KBM-7 (cell line): ENCODE measurements at regions not wholly inside any gene's neighbourhood (a gene's known extent, or its start where the extent isn't known, plus 50 kb on each side); places are given as distances from the start of the nearest gene placed in this dataset.
A peak's percentile ranks its signal among the peaks of the same experiment; 100 is the strongest.

ENCODE experiments used
- DNase-seq: peaks from one replicate; pipeline ENCODE4 v3.0.0-alpha.2; 2015
- in situ Hi-C: fragments of 300-500 bp; cut with MboI; formaldehyde crosslinking; loops from 2 replicates; pipeline ENCODE4 v1.14.3; 2020; ENCODE audit warnings: low sequenced_read_pairs, low pct_unique_long_range_greater_than_20kb, mixed read lengths

DNA sequence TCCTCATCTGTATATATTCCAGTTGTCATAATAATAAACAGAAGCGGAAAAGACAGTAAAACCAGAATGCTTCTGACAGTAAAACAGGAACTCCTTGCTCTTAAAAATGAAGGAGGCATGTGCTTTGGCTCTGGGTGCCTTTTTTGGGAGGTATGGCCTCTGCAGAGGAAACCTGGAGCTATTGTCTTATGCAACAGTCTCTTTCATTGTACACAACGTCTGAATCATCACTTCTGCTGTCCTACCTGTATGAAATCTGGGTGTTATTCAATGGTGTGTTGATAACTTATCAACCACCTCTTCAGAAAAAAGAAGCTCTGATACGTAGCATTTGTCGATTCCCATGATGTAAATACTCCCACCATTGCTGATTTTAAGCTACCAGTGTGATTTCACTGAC, 64.8 kb downstream of the CDCA7 start:
- in situ Hi-C loops = no loop called here
- DNase-seq = no peak

DNA sequence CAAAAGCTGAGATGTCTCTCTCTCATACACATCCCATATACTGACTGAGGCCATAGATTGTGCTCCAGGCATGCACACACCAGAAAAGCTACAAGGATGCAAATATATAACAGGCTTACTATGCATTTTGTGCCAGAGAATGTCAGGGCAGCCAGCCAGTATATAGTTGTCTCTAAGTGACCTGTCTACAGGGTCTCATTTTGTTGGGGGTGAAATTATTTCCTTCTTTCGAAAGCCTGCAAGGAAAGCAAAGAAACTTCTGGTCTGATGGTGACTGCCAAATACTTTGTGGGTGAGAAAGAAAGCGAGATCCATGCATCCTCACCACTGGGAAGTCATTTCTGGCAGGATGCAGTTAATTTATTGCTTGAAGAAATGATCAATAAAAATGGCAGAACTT, 70.2 kb downstream of the CDCA7 start:
- in situ Hi-C loops = no loop called here

DNA sequence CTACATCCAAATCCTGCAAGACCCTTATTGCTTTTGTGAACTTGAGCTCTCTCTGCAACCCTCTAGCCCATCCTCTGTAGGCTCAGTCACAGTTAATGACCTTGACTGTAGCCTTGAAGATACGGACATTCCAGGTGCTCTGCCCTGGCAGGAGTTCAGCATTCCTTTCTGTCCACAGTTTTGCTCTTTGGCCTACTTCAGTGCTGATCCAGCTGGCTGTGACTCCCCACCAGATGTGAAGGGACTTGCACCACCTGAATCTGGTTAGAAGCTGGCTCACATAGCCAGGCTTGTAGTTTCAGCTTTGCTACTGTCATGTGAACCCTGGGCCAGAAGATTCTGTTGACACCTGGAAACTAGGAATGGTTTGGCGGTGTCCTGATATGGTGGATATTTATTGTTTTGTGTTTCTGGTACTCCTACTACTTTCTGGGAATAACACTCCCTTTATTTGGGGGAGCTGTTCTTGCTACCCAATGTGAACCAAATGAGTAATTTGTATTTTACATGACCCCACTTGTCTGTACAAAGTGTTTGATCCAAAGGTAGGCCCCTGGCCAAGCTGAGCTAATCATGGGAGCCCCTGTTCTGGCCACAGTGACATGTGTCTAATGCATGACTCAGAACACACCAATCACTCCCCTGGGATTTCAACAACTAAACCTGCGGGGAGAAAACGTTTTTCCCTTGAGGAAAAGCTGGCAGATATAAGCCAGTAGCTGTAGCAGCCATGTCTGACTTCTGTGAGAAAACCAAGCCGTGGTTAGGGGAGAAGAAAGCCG, 73.4 kb downstream of the CDCA7 start:
- in situ Hi-C loops = no loop called here
- no peak for DNase-seq

More for the DNA sequence above, 70.2 kb downstream of the CDCA7 start:
- no peak for DNase-seq

DNA sequence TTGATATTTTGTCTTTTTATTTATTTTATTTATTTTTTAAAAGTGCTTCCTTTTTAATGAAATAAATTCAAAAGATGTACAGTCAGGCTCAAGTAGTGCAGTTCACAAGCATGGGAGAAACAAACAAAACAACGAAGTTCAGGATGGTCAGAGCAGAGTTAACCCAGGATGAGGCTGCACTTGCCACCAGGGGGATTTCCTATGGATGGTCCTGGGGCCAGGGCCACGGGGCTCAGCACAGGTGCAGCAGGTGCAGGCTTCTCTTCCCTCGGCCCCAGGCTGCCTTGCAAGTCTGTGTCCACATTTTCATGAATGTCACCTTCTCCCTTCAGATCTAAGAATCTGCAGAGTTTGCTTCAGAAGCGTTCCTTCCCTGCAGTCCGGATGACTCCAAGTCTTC, 76.5 kb downstream of the CDCA7 start:
- in situ Hi-C loops = no loop called here
- no peak for DNase-seq

DNA sequence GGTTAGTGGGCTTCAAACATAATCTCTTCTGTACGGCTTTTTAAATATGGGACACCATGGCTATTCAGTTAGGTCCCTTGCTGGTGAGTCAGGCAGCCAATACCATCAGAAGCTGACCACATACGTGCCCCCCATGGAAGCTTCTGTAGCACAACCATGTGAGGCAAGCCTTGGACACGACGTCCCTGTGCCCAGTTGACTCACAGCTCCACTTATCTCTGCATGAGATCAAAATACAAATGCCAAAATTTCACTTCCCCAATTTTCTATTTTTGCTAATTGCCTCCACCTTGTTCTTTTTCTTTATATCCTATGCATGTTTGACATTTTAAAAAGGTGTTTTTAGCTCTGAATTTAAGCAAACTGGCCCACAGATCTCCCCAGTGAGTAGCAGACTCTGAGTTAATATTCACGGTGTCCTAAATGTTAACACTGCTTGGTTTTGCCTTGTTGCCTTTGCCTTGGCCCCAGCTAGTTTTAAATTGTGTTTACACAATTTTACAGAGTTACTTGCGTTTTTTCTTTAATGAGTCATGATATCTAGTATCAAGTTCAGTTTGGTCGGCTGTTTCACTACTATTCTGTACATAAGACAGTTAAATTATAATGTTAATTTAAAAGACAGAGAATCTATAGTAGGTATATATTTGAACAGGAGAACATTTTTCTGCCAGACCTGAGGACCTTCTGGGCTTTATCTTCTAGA, 77.5 kb downstream of the CDCA7 start:
- DNase-seq = peak; percentile 46
- in situ Hi-C loops = no loop called here

DNA sequence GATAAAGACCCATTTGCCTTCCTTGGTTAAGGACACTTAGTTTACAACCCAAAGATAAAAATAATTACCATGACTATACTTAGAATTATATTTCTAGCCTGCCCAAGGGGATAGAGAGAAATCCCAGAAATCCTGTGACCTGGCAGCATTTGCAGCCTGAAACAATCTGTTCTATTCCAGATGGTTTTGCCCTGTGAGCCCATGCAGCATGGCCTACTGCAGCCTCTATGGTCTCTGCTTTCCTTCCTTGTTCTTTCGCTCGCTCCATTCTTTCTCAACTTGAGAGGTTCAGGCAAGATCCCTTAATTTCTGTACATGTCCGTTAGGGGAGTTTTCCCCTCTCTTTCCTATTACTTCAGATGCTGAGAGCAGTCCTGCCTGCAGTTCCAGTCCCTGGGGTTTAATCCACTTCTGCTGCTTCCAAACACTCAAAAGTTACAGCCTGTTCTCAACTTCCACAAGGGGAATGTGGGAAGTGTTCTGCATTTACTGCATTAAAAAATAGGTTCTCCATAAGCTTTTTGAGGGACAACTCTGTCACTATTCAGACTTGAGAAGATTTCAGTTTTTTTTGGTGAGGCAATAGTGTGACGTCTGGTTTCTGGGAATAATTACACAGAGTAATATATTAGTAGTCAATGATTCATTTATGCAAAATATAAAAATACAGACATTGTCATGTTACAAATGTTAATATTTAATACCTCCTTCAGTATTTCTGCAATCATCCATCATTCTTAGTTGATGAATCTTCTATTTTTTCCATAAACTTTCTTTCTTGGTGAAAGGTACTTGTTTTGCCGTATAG, 80.3 kb downstream of the CDCA7 start:
- in situ Hi-C loops = no loop called here
- DNase-seq = no peak

DNA sequence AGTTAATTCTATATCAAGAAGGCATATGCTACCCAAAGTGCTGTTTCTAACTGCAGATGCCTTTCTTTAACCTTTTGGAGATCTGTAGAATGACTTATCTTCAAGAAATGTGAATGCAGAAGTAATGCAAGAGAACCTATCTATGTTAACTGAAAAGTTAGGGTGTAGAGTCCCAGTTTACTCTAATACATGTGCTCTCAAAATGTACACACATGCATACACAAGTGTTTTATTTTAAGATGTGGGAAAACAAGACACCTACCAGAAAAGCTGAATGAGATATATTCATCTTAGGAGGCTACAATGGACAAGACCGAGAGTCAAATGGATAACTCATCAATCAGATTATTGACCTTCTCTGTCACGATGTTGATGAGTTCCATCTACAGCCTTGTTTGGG, 80.9 kb downstream of the CDCA7 start:
- DNase-seq = no peak
- in situ Hi-C loops = no loop called here

DNA sequence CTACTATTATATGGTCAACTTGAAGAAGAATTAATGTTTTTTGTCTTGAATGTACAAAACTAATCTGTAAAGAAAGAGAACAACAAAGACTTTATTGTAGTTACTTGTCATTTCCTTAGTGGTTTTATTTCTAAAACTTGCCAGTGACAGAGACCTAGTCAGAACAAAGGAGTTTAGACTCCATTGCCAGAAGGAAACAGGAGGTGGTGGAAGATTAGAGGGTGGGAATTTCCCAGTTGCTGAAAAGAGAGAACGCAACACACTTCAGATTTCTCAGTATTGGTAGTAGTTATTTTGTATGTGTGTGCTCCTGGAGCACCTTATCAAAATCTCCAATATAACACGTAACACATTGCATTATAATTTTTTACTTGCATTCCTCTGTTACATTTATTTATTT, 81.4 kb downstream of the CDCA7 start:
- DNase-seq = no peak
- in situ Hi-C loops = no loop called here

DNA sequence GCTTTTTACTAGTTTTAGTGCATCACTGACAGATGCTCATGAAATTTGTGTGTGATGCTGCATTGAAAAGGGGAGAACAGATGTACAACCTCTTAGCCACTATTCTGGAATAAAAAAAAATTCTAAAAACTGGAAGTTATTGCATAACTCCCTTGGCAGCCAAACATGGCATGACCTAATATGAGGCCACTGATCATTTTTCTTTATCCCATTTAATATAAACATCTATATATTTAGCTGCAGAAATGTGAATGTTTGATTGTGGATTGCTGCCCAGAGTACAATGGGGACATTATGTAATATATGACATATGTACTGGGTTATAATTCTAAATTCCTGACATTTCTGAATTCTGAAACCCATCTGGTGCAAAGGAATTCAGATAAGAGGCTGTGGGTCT, 86.5 kb downstream of the CDCA7 start:
- DNase-seq = no peak
- in situ Hi-C loops = no loop called here

DNA sequence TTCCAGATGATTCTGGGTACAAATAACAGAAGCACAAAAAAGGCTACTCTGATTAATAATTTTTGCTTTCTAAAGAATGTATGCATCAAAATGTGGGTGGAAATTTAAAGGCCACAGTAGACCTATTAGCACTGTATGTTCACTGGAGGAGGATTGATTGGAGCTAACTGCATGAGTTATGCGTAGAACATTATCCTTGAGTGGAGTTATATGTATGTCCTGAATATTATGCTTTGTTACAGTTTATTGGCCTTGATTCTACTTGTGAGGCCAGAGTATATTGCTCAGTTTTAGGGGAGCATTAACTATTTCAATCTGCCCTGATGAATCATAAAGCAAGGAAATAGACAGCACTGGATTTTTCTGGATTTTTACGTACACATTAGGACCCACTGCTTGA, 87.9 kb downstream of the CDCA7 start:
- no peak for DNase-seq
- in situ Hi-C loops = no loop called here

DNA sequence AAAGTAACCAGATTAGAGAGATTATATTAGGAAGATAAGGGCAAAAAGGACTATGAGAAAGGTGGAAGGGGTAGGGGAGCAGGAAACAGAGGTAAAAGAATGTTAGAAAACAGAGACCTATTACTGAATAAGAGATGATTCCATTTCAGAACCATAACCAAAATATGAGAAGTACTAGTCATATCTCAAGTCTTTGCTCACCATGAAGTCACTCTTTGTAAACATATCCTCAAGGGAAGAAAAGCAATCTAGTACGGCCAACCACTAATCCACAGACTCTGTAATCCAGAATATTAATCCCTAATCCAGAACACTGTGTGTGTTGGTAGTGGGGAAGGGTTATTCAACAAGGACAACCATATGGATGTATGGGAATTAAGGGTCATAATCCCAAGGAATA, 92.0 kb downstream of the CDCA7 start:
- DNase-seq = no peak
- in situ Hi-C loops = no loop called here

DNA sequence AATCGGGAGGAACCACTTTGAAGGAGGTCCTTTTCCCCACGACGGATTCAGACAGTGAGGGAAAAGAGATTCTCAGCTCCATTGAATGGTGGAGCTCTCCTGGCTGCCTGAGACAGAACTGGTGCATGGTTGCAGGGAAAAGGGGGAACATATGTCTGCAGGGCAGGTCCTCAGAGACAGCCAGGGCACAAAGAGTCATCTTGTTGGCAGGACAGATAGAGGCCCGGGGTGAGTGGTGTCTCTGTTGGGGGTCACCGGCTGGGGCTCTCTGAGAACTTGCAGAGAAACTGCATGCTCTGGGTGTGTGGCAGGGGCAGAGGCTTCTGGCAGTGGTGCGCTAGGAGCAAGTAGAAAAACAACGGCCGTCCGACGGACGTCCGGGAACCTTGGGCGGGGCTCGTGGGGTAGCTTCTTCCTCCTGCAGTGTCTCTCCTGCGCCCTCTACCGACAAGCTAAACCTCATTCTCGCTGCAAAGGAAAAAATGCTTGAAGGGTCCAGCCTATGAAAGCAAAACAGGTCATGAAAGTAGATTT, 94.3 kb downstream of the CDCA7 start:
- in situ Hi-C loops = no loop called here

DNA sequence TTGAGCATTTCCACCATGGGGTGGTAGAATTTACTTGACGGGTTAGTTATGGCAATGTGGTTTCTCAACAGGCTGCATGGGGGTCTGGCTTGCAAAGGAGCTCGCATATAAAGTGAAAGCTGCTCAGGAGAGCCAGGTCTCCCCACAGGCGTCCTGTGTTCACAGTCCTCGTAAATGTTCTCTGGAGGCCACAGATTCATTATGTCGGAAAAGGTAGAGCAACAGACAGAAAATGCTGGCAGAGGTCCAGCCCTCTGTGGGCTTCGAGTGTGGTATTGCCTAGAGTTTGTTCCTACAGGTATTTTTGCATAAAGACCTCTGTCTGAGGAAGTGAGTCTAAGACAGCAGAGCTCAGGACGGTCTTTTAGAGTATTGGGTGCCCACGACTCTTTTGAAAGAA, 96.4 kb downstream of the CDCA7 start:
- peak; percentile 47 for DNase-seq
- in situ Hi-C loops = no loop called here

More for the DNA sequence above, 94.3 kb downstream of the CDCA7 start:
- peak; percentile 94 for DNase-seq

DNA sequence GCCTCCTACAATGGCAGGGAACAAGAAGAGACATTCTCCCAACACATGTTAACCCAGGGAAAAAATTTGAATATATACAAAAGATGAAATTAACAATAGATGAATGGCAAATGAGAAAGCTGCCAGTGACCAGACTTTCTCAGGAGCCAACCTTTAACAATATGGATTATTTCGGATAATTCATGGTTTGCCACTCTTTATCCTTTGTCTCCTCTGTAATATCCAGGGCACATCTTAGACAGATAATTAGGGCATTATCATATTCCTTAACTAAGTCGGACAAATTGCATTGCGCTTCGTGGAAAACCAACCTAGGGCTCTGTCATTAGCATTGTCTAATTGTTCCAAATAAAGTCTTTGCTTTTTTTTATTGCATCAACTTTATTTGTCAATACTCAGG, 97.3 kb downstream of the CDCA7 start:
- no peak for DNase-seq
- in situ Hi-C loops = no loop called here

DNA sequence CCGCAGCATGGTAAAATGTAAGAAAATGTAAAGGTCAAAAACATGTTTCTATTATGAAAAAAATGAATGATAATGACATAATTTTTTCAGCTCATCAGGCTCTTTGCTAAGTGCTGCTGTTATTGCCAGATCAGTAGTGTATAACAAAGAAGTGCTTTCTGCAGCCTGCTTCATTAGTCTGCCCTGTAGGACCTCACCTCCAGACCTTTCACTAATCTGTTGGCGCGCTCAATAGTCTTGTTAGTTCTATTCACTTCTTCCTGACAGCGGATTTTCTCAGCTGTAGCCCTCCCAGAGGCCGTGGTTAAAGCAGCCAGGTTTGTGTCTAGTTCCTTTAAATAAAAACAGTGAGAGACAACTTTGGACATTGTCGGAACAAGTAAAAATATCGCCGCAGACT, 97.7 kb downstream of the CDCA7 start:
- no peak for DNase-seq
- in situ Hi-C loops = no loop called here

DNA sequence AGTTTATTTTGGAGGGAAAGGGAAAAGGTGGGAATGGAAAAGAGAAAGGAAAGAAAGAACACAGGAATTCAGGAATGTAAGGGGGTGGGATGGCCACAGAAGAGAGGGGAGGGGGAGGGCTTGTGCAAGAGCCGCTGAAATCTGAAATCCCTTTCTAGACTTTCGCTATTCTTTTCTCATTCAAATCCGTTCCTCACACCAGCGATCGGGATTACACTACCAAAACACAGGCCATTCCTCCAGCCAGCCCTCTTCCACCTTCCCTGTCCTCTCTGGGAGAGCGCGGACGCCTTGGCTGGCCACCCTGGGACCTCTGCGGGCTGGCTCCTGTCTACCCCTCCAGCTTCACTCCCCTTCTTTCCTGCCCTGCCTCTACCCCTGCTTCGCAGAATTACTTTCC, 102.3 kb downstream of the CDCA7 start:
- in situ Hi-C loops = no loop called here
- DNase-seq = no peak

DNA sequence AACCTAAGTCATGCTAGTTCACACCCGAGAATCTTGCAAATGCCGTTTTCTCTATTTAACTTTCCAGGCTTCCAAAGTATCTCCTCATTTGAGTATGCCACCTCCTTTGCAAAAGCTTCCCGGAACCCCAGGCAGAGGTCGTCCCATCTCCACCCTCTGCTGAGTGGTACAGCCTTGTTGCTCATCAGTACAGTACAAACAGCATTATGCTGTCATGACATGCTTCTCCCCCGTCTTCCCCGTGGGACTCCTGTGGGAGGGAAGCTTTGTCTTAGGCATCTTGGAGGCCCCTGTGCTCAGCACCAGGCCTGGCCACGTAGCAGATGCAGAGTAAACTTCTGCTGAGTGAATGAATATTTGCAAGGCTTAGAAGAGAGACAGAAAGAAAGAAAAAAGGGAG, 102.7 kb downstream of the CDCA7 start:
- DNase-seq = no peak
- in situ Hi-C loops = no loop called here

DNA sequence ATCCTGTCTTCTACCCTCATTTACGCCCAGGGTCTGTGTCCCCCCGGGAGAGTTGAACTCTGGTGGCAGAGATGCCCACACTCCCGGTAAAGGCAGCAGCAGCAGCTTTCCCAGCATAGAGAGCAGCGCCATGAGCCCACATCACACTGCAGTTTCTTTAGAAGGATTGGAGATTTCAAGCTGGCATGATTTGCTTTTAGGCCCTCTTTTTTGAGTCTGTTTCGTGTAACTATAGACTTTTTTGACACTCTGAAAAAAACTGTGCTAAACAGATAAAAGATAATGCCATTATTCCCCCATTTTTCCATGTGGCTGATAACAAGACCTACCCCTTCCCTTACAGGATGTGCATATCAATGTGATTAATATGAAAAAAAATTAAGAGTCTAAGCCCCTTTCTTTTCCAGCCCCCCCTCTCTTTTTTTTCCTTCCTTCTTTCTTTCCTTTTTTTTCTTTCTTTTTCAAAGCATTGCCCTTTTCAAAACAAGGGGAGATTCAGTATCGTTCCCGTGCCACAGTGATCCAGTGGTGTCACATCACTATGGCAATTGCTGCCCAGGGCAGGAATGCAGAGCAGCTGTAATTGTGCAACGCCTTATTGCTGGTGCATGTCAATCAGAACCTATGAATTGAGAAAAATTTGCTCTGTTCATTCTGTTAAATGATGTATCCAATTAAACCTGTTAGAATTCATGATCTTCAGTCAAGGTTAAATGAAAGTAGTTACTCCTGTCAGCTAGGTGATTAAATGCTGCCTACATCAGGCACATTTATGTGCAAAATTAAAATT, 104.5 kb downstream of the CDCA7 start:
- no peak for DNase-seq
- in situ Hi-C loops = no loop called here
